ENCODE measurements at regions not wholly inside any gene's neighbourhood (a gene's known extent, or its start where the extent isn't known, plus 50 kb on each side); places are given as distances from the start of the nearest gene placed in this dataset.
"Not testable (repeated sequence)": the region's sequence is repeated elsewhere in the genome, so short reads cannot be mapped to it uniquely, and the experiment has no call there.

- not testable (repeated sequence) for H3K27me3 ChIP-seq (ENCODE audit: control insufficient read depth, insufficient read depth, low read length)
Observed at GRCh38 chr5:86287437-86287836, 330.3 kb upstream of the COX7C start.

GRCh38 chr5:86289786-86290185 lies 328.0 kb upstream of the COX7C start:
- not testable (repeated sequence) for H3K4me1 ChIP-seq (ENCODE audit: control insufficient read depth, insufficient read depth, low read length); H3K9me3 ChIP-seq (ENCODE audit: control insufficient read depth, insufficient read depth, low read length); H3K36me3 ChIP-seq (ENCODE audit: control insufficient read depth, insufficient read depth, low read length); H3K27me3 ChIP-seq (ENCODE audit: control insufficient read depth, insufficient read depth, low read length); H3K9ac ChIP-seq (ENCODE audit: low read depth, low read length); H3K4me3 ChIP-seq (ENCODE audit: low read depth, low read length)

More at GRCh38 chr5:86287437-86287836, 330.3 kb upstream of the COX7C start:
- H3K9ac ChIP-seq (ENCODE audit: low read depth, low read length); H3K4me1 ChIP-seq (ENCODE audit: control insufficient read depth, insufficient read depth, low read length); H3K36me3 ChIP-seq (ENCODE audit: control insufficient read depth, insufficient read depth, low read length); H3K4me3 ChIP-seq (ENCODE audit: low read depth, low read length); H3K9me3 ChIP-seq (ENCODE audit: control insufficient read depth, insufficient read depth, low read length): not testable (repeated sequence)

GRCh38 chr5:86292811-86293210 lies 324.9 kb upstream of the COX7C start:
- H3K9ac ChIP-seq (ENCODE audit: low read depth, low read length); H3K36me3 ChIP-seq (ENCODE audit: control insufficient read depth, insufficient read depth, low read length); H3K27me3 ChIP-seq (ENCODE audit: control insufficient read depth, insufficient read depth, low read length); H3K4me1 ChIP-seq (ENCODE audit: control insufficient read depth, insufficient read depth, low read length); H3K4me3 ChIP-seq (ENCODE audit: low read depth, low read length); H3K9me3 ChIP-seq (ENCODE audit: control insufficient read depth, insufficient read depth, low read length): not testable (repeated sequence)

- not testable (repeated sequence) for H3K27me3 ChIP-seq (ENCODE audit: control insufficient read depth, insufficient read depth, low read length); H3K36me3 ChIP-seq (ENCODE audit: control insufficient read depth, insufficient read depth, low read length); H3K9me3 ChIP-seq (ENCODE audit: control insufficient read depth, insufficient read depth, low read length); H3K4me3 ChIP-seq (ENCODE audit: low read depth, low read length); H3K4me1 ChIP-seq (ENCODE audit: control insufficient read depth, insufficient read depth, low read length); H3K9ac ChIP-seq (ENCODE audit: low read depth, low read length)
Observed at GRCh38 chr5:86302643-86303042, 315.1 kb upstream of the COX7C start.

GRCh38 chr5:86305050-86305449 lies 312.7 kb upstream of the COX7C start:
- H3K4me3 ChIP-seq (ENCODE audit: low read depth, low read length); H3K9me3 ChIP-seq (ENCODE audit: control insufficient read depth, insufficient read depth, low read length); H3K9ac ChIP-seq (ENCODE audit: low read depth, low read length); H3K27me3 ChIP-seq (ENCODE audit: control insufficient read depth, insufficient read depth, low read length); H3K36me3 ChIP-seq (ENCODE audit: control insufficient read depth, insufficient read depth, low read length); H3K4me1 ChIP-seq (ENCODE audit: control insufficient read depth, insufficient read depth, low read length): not testable (repeated sequence)

- Histone ChIP-seq H3K9ac (ENCODE audit: low read depth, low read length) (no peak overlapping the region), H3K36me3 (ENCODE audit: control insufficient read depth, insufficient read depth, low read length) (no peaks in the 10 kb centered on the region), H3K4me1 (ENCODE audit: control insufficient read depth, insufficient read depth, low read length) (no peaks in the 10 kb centered on the region), H3K27me3 (ENCODE audit: control insufficient read depth, insufficient read depth, low read length) (no peaks in the 10 kb centered on the region), H3K9me3 (ENCODE audit: control insufficient read depth, insufficient read depth, low read length) (no peaks in the 10 kb centered on the region), H3K4me3 (ENCODE audit: low read depth, low read length) (no peak overlapping the region)
Observed at GRCh38 chr5:86314951-86315350, 302.8 kb upstream of the COX7C start.

GRCh38 chr5:86320266-86320665 lies 297.5 kb upstream of the COX7C start:
- Histone ChIP-seq H3K9me3 (ENCODE audit: control insufficient read depth, insufficient read depth, low read length) (no peaks in the 10 kb centered on the region), H3K36me3 (ENCODE audit: control insufficient read depth, insufficient read depth, low read length) (no peaks in the 10 kb centered on the region), H3K27me3 (ENCODE audit: control insufficient read depth, insufficient read depth, low read length) (no peaks in the 10 kb centered on the region), H3K9ac (ENCODE audit: low read depth, low read length) (no peak overlapping the region), H3K4me1 (ENCODE audit: control insufficient read depth, insufficient read depth, low read length) (no peaks in the 10 kb centered on the region), H3K4me3 (ENCODE audit: low read depth, low read length) (no peak overlapping the region)

- H3K27me3 ChIP-seq (ENCODE audit: control insufficient read depth, insufficient read depth, low read length) = no peaks in the 10 kb centered on the region
- H3K4me1 ChIP-seq (ENCODE audit: control insufficient read depth, insufficient read depth, low read length) = no peaks in the 10 kb centered on the region
- no peaks in the 10 kb centered on the region for H3K36me3 ChIP-seq (ENCODE audit: control insufficient read depth, insufficient read depth, low read length)
- H3K9ac ChIP-seq (ENCODE audit: low read depth, low read length) = no peak overlapping the region
- H3K9me3 ChIP-seq (ENCODE audit: control insufficient read depth, insufficient read depth, low read length) = no peaks in the 10 kb centered on the region
- H3K4me3 ChIP-seq (ENCODE audit: low read depth, low read length) = no peak overlapping the region
Observed at GRCh38 chr5:86329318-86329717, 288.4 kb upstream of the COX7C start.

- Histone ChIP-seq H3K4me3 (ENCODE audit: low read depth, low read length) (no peak overlapping the region), H3K4me1 (ENCODE audit: control insufficient read depth, insufficient read depth, low read length) (no peaks in the 10 kb centered on the region), H3K9me3 (ENCODE audit: control insufficient read depth, insufficient read depth, low read length) (no peaks in the 10 kb centered on the region), H3K9ac (ENCODE audit: low read depth, low read length) (no peak overlapping the region), H3K36me3 (ENCODE audit: control insufficient read depth, insufficient read depth, low read length) (no peaks in the 10 kb centered on the region), H3K27me3 (ENCODE audit: control insufficient read depth, insufficient read depth, low read length) (no peaks in the 10 kb centered on the region)
Observed at GRCh38 chr5:86330736-86331135, 287.0 kb upstream of the COX7C start.

GRCh38 chr5:86332851-86333250 lies 284.9 kb upstream of the COX7C start:
- H3K36me3 ChIP-seq (ENCODE audit: control insufficient read depth, insufficient read depth, low read length) = no peaks in the 10 kb centered on the region
- no peaks in the 10 kb centered on the region for H3K4me1 ChIP-seq (ENCODE audit: control insufficient read depth, insufficient read depth, low read length)
- H3K27me3 ChIP-seq (ENCODE audit: control insufficient read depth, insufficient read depth, low read length) = no peaks in the 10 kb centered on the region
- no peaks in the 10 kb centered on the region for H3K9me3 ChIP-seq (ENCODE audit: control insufficient read depth, insufficient read depth, low read length)
- H3K4me3 ChIP-seq (ENCODE audit: low read depth, low read length) = no peak overlapping the region
- no peak overlapping the region for H3K9ac ChIP-seq (ENCODE audit: low read depth, low read length)

GRCh38 chr5:86337667-86338460 lies 279.9 kb upstream of the COX7C start:
- H3K9ac ChIP-seq (ENCODE audit: low read depth, low read length) = no peak overlapping the region
- H3K9me3 ChIP-seq (ENCODE audit: control insufficient read depth, insufficient read depth, low read length) = no peaks in the 10 kb centered on the region
- no peaks in the 10 kb centered on the region for H3K27me3 ChIP-seq (ENCODE audit: control insufficient read depth, insufficient read depth, low read length)
- no peaks in the 10 kb centered on the region for H3K36me3 ChIP-seq (ENCODE audit: control insufficient read depth, insufficient read depth, low read length)
- H3K4me1 ChIP-seq (ENCODE audit: control insufficient read depth, insufficient read depth, low read length) = no peaks in the 10 kb centered on the region
- H3K4me3 ChIP-seq (ENCODE audit: low read depth, low read length) = no peak overlapping the region

GRCh38 chr5:86354664-86355063 lies 263.1 kb upstream of the COX7C start:
- Histone ChIP-seq H3K27me3 (ENCODE audit: control insufficient read depth, insufficient read depth, low read length) (no peaks in the 10 kb centered on the region), H3K4me3 (ENCODE audit: low read depth, low read length) (no peak overlapping the region), H3K36me3 (ENCODE audit: control insufficient read depth, insufficient read depth, low read length) (no peaks in the 10 kb centered on the region), H3K4me1 (ENCODE audit: control insufficient read depth, insufficient read depth, low read length) (no peaks in the 10 kb centered on the region), H3K9ac (ENCODE audit: low read depth, low read length) (no peak overlapping the region), H3K9me3 (ENCODE audit: control insufficient read depth, insufficient read depth, low read length) (no peaks in the 10 kb centered on the region)
